ENCODE measurements at regions not wholly inside any gene's neighbourhood (a gene's known extent, or its start where the extent isn't known, plus 50 kb on each side); places are given as distances from the start of the nearest gene placed in this dataset.

- Histone ChIP-seq H3K27ac (no peak overlapping the region), H3K4me3 (no peak overlapping the region)
- no peak for TF ChIP-seq CTCF (IDR thresholded peaks at IDR 0.05)
- no peak for DNase-seq (ENCODE audit: low spot score)
These were observed 1339.2 kb downstream of the AACS start for GRCh38 chr12:126404293-126404881.

- Histone ChIP-seq H3K27ac (no peak overlapping the region), H3K4me3 (no peak overlapping the region)
- DNase-seq (ENCODE audit: low spot score): no peak
- TF ChIP-seq CTCF (IDR thresholded peaks at IDR 0.05): no peak
These were observed 1353.2 kb downstream of the AACS start for GRCh38 chr12:126418400-126418799.

GRCh38 chr12:126419131-126419530, 1353.9 kb downstream of the AACS start:
- Histone ChIP-seq H3K27ac (no peak overlapping the region), H3K4me3 (no peak overlapping the region)
- no peak for DNase-seq (ENCODE audit: low spot score)
- TF ChIP-seq CTCF (IDR thresholded peaks at IDR 0.05): no peak

- no peak for DNase-seq (ENCODE audit: low spot score)
- no peak for TF ChIP-seq CTCF (IDR thresholded peaks at IDR 0.05)
- no peak overlapping the region for H3K27ac ChIP-seq
- H3K4me3 ChIP-seq: no peak overlapping the region
These were observed 1359.5 kb downstream of the AACS start for GRCh38 chr12:126424696-126425095.

GRCh38 chr12:126425264-126425663, 1360.0 kb downstream of the AACS start:
- H3K4me3 ChIP-seq: no peak overlapping the region
- no peak overlapping the region for H3K27ac ChIP-seq
- no peak for DNase-seq (ENCODE audit: low spot score)
- no peak for TF ChIP-seq CTCF (IDR thresholded peaks at IDR 0.05)

GRCh38 chr12:126428769-126429168, 1363.5 kb downstream of the AACS start:
- no peak for DNase-seq (ENCODE audit: low spot score)
- Histone ChIP-seq H3K27ac (no peak overlapping the region), H3K4me3 (no peak overlapping the region)
- TF ChIP-seq CTCF (IDR thresholded peaks at IDR 0.05): no peak

- TF ChIP-seq CTCF (IDR thresholded peaks at IDR 0.05): no peak
- no peak for DNase-seq (ENCODE audit: low spot score)
- Histone ChIP-seq H3K27ac (no peak overlapping the region), H3K4me3 (no peak overlapping the region)
These were observed 1365.7 kb downstream of the AACS start for GRCh38 chr12:126430921-126431320.

All from coronary artery (tissue), 2 donors.